Nephron (organoid): ENCODE measurements at regions not wholly inside any gene's neighbourhood (a gene's known extent, or its start where the extent isn't known, plus 50 kb on each side); places are given as distances from the start of the nearest gene placed in this dataset.

Experiments
- H3K27ac Mint-ChIP-seq, 3 experiments: 2 replicates each; pipeline ENCODE4 v1.8.0; 2020; ENCODE audit warnings: mixed read lengths in 3 of 3, mild to moderate bottlenecking in 2 of 3, moderate library complexity in 1 of 3
- H3K27me3 Mint-ChIP-seq: 2 replicates; pipeline ENCODE4 v1.8.0; 2021; ENCODE audit warnings: low read depth, mild to moderate bottlenecking, moderate library complexity, mixed read lengths
- H3K36me3 Mint-ChIP-seq: 2 replicates; pipeline ENCODE4 v1.8.0; 2020; ENCODE audit warnings: low read depth, mixed read lengths
- H3K4me1 Mint-ChIP-seq: 2 replicates; pipeline ENCODE4 v1.8.0; 2020; ENCODE audit warnings: mixed read lengths
- H3K4me3 Mint-ChIP-seq, 3 experiments: 2 replicates each; pipeline ENCODE4 v1.8.0; 2020; ENCODE audit warnings: mild to moderate bottlenecking in 3 of 3, mixed read lengths in 3 of 3, moderate library complexity in 2 of 3
- H3K9me3 Mint-ChIP-seq: 2 replicates; pipeline ENCODE4 v1.8.0; 2020; ENCODE audit warnings: mixed read lengths
- CTCF ChIP-seq, 3 experiments: fragments of 200-600 bp; sonication (generic); IDR thresholded peaks; one replicate each; pipeline ENCODE4 v1.5.0; 2021; ENCODE audit warnings: antibody characterized with exemption in 3 of 3; ENCODE audit not compliant: unreplicated experiment in 3 of 3

GRCh38 chr9:108666240-108666784 is 189.5 kb downstream of the ACTL7B start:
- no peaks in the 10 kb centered on the region for H3K36me3 Mint-ChIP-seq
- H3K4me1 Mint-ChIP-seq, result peaks cover 22% of the 10 kb centered on the region
- H3K27ac Mint-ChIP-seq, result no peak overlapping the region
- peaks cover 3% of the 10 kb centered on the region for H3K9me3 Mint-ChIP-seq
- no peak for TF ChIP-seq CTCF (IDR thresholded peaks at IDR 0.05; ENCODE audit: unreplicated experiment in 3 of 3)
- H3K27me3 Mint-ChIP-seq, result peaks cover 7% of the 10 kb centered on the region
- no peak overlapping the region for H3K4me3 Mint-ChIP-seq

- Mint-ChIP-seq H3K4me3 (no peak overlapping the region), H3K4me1 (peaks cover 22% of the 10 kb centered on the region), H3K27me3 (peaks cover 7% of the 10 kb centered on the region), H3K36me3 (no peaks in the 10 kb centered on the region), H3K27ac (no peak overlapping the region), H3K9me3 (peaks cover 8% of the 10 kb centered on the region)
- TF ChIP-seq CTCF (IDR thresholded peaks at IDR 0.05; ENCODE audit: unreplicated experiment in 3 of 3), result no peak
These were observed 190.1 kb downstream of the ACTL7B start for GRCh38 chr9:108665521-108666239.

GRCh38 chr9:108664309-108665255 is 191.2 kb downstream of the ACTL7B start:
- no peak overlapping the region for H3K27ac Mint-ChIP-seq
- H3K27me3 Mint-ChIP-seq, result peaks cover 3% of the 10 kb centered on the region
- H3K4me3 Mint-ChIP-seq, result no peak overlapping the region
- H3K9me3 Mint-ChIP-seq, result peaks cover 15% of the 10 kb centered on the region
- no peak for TF ChIP-seq CTCF (IDR thresholded peaks at IDR 0.05; ENCODE audit: unreplicated experiment in 3 of 3)
- no peaks in the 10 kb centered on the region for H3K36me3 Mint-ChIP-seq
- H3K4me1 Mint-ChIP-seq, result peaks cover 22% of the 10 kb centered on the region

- H3K4me1 Mint-ChIP-seq, result peaks cover 22% of the 10 kb centered on the region
- no peak for TF ChIP-seq CTCF (IDR thresholded peaks at IDR 0.05; ENCODE audit: unreplicated experiment in 3 of 3)
These were observed 192.4 kb downstream of the ACTL7B start for GRCh38 chr9:108663422-108663821.

GRCh38 chr9:108662956-108663355 is 192.8 kb downstream of the ACTL7B start:
- no peak for TF ChIP-seq CTCF (IDR thresholded peaks at IDR 0.05; ENCODE audit: unreplicated experiment in 3 of 3)
- Mint-ChIP-seq H3K9me3 (peaks cover 26% of the 10 kb centered on the region), H3K27me3 (peaks cover under 1% of the 10 kb centered on the region), H3K36me3 (peaks cover 4% of the 10 kb centered on the region), H3K4me3 (no peak overlapping the region), H3K4me1 (peaks cover 22% of the 10 kb centered on the region), H3K27ac (no peak overlapping the region)

More at GRCh38 chr9:108663422-108663821, 192.4 kb downstream of the ACTL7B start:
- H3K27me3 Mint-ChIP-seq, result peaks cover 3% of the 10 kb centered on the region
- peaks cover 4% of the 10 kb centered on the region for H3K36me3 Mint-ChIP-seq
- peaks cover 25% of the 10 kb centered on the region for H3K9me3 Mint-ChIP-seq
- H3K27ac Mint-ChIP-seq, result no peak overlapping the region
- H3K4me3 Mint-ChIP-seq, result no peak overlapping the region
